GM12865 (cell line): ENCODE measurements at regions not wholly inside any gene's neighbourhood (a gene's known extent, or its start where the extent isn't known, plus 50 kb on each side); places are given as distances from the start of the nearest gene placed in this dataset.

Experiments used
- DNase-seq: peaks from one replicate; pipeline ENCODE4 v3.0.0; 2010; ENCODE audit warnings: low read depth
- H3K4me3 ChIP-seq: 2 replicates; pipeline ENCODE4 v1.5.1; 2011; ENCODE audit warnings: mild to moderate bottlenecking, low read depth, low read length, control low read depth
- TF ChIP-seq, protein P1 (sequence below): IDR thresholded peaks from 2 replicates; pipeline ENCODE4 v1.5.1; 2011; ENCODE audit warnings: low read length, control low read depth, low read depth, inconsistent platforms; ENCODE audit not compliant: insufficient read depth; ENCODE audit errors: missing control alignments

DNA sequence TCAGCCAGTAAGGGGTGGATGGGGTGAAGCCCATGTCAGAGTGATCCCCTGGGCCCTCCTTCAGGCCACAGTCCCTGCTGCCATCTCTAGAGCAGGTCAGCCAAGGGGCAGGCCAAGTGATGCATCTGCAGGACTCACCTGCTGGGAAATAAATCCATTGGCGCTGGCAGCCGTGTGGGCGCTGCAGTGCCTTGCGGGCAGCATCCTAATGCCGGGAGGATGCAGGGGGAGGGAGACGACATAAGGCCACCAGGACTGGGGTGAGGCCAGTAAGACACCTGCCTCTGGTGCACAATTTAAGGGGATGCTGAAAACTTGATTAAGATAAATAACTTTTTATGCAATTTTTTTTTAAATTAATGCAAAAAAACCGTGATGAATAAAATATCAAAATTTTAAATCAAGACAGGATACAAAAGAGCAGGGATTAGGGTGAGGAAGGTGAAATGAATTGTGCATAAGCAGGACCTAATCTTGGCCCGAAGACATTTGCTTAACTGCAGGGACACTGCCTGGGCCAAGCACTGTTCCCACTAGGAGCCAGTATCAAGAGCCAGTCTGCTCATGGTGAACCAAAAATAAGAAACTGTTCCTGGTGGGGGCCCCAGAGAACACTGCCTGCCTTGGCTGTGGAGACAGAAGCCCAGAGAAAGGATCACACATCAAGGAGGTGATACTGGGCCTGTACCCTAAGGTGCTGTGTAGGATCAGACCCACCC is 67.5 kb upstream of the CPLX2 start:
- no peak for DNase-seq
- TF ChIP-seq, protein P1, sequence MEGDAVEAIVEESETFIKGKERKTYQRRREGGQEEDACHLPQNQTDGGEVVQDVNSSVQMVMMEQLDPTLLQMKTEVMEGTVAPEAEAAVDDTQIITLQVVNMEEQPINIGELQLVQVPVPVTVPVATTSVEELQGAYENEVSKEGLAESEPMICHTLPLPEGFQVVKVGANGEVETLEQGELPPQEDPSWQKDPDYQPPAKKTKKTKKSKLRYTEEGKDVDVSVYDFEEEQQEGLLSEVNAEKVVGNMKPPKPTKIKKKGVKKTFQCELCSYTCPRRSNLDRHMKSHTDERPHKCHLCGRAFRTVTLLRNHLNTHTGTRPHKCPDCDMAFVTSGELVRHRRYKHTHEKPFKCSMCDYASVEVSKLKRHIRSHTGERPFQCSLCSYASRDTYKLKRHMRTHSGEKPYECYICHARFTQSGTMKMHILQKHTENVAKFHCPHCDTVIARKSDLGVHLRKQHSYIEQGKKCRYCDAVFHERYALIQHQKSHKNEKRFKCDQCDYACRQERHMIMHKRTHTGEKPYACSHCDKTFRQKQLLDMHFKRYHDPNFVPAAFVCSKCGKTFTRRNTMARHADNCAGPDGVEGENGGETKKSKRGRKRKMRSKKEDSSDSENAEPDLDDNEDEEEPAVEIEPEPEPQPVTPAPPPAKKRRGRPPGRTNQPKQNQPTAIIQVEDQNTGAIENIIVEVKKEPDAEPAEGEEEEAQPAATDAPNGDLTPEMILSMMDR: no peak
- no peak overlapping the region for H3K4me3 ChIP-seq

DNA sequence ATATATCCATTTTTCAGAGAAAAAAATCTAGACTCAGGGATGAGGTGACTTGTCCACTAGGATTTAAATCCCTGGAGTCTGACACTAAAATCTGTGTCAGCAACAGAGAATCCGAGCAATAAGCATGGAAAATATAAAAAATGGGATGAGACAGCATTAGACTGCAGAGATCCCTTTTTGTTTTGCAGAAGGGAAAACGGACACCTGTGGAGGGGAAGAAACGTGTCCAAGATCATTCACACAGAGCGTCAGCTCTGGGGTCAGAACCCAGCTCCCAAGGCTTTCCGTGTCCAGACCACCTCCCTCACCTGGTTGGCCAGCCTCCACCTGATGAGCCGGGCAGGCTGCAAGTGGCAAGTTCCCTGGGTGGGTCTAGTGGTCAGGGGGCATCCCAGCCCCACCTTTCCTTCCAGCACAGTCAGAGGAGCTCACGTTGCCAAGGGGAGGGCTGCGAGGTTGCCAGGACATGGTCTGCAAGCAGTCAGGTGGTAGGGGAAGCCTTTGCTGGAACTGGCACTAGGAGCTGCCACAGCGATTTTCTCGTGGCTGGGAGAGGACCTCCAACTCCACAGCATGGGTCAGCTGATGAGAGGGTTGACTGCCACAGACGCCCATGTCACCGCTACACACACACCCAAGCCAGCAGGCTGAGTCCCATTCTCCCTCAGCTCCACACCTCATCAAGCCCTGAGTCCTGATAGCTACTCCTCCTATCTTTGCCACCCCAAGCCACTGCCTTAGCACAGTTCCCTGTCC is 65.9 kb upstream of the CPLX2 start:
- no peak for DNase-seq
- TF ChIP-seq, protein P1: no peak

DNA sequence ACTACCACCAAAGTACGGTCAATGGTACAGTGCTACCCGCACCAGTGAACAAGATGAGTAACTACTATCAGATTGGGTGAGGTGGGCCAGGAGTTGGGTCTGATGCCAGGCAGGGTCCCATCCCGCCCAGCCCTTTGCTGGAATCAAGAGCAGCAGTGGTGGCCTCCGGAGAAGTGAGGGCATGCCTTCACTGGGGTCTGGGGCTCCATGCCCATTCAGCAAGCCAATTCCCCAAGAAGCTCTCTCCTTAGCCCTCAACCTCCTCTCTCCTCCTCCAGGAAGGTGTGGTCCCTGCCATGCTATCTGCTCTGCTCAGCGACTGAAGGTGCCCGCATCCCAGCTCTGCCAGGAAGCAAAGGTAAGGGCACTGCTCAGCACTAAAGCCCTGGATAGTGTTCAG is 62.7 kb upstream of the CPLX2 start:
- TF ChIP-seq, protein P1: no peak
- no peak overlapping the region for H3K4me3 ChIP-seq
- DNase-seq: no peak

More for the DNA sequence above, 65.9 kb upstream of the CPLX2 start:
- no peak overlapping the region for H3K4me3 ChIP-seq

DNA sequence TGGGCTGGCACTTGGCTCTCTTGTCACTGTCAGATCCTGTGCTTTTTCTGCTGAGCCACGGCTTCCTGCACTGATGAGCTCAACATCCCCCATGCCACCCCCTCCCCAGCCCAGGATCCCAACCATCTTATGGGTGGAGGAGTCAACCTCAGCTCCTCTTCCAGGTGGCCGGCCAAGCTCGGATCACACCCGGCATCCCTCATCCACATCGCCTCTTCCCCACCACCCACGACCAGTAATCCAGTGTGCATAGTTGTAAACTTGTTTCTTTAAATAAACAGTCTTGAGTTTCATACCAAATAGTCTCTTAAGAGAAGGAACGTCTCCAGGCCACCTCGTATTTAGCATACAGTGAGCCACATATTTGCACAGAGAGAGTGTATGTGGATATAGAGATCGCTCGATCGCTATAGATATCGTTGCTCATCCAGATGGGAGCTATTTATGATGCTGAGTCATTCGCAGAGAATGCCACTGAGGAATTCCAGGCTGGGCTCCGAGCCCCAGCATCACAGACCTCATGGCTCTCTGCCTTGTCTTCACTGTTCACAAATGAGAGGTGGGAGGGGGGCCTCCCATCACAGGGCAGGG is 61.8 kb upstream of the CPLX2 start:
- DNase-seq: no peak
- no peak overlapping the region for H3K4me3 ChIP-seq
- TF ChIP-seq, protein P1: no peak

DNA sequence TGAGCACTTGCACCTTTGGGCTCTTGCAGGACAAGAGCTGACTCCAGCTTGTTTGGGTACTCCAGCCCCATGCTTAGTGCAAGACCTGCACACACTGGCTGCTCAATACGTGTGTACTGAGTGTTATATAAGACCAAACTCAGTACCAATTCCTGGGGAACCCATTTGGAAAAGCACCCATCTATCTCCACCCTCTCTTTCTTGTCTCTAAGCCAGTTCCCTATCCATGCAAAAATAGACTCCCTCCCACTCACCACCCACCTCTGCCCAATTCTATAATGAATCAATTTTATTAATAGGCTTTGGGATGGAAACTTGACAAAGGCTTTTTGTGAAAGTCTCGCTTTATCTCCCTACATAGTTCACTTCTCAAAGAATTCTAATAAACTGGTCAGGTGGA is 60.9 kb upstream of the CPLX2 start:
- no peak for DNase-seq
- TF ChIP-seq, protein P1: no peak
- no peak overlapping the region for H3K4me3 ChIP-seq

DNA sequence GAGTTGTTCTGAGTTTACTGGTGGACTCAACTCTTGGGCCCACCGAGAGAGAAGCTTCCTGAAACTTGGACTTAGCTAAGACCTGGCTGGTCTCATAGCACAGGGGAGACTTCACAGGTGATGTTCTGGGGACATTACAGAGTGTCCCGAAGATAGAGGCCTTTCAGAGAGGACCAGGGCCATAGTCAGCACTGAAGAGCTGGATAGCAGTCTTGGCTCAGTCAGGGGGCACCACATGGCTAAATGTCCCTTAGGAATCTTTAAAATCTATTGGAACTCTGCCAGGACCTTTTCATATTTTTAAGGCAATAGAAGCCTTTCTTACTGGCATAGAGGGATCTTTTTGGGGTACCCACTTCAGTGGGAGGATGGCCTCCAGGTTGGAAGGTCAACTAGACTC is 59.8 kb upstream of the CPLX2 start:
- no peak for DNase-seq

More for the DNA sequence above, 59.8 kb upstream of the CPLX2 start:
- TF ChIP-seq, protein P1: no peak
- no peak overlapping the region for H3K4me3 ChIP-seq
